T-helper 2 cell (primary cell): ENCODE measurements at regions not wholly inside any gene's neighbourhood (a gene's known extent, or its start where the extent isn't known, plus 50 kb on each side); places are given as distances from the start of the nearest gene placed in this dataset.

Source experiments
- DNase-seq, 5 experiments: peaks; one replicate each; pipeline versions ENCODE4 v3.0.0 to v3.0.0-alpha.2; 2012 to 2022

DNA sequence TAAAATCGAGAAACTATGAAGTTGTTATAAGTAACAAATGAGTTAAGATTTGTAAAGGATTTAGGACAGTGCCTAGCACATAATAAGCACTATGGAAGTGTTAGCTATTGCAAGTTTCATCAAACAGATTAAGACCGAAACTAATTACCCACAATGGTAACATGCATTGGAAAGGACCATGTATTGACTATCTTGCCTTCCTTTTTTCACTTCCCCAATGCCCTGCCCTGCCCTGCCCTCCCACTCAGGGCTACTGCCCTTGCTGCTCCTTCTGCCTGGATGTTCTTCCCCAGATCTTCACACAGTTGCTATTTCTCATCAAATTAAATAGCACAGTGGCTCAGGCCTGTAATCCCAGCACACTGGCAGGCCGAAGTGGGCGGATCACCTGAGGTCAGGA lies 202.1 kb upstream of the PSMD7 start:
- DNase-seq = no peak

DNA sequence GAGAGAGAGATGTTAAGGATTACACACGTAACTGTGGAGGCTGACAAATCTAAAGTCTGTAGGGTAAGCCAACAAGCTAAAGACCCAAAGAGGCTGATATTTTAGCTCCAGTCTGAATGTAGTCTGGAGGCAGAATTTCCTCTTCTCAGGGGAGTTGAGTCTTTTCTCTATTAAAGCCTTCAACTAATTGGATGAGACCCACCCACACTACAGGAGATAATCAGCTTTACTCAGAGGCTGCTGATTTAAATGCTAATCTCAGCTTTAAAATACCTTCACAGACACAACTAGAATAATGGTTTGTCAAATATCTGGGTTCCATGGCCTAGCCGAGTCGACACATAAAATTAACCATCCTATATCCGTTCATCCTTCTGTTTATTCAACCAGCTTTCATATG lies 204.3 kb upstream of the PSMD7 start:
- no peak for DNase-seq

DNA sequence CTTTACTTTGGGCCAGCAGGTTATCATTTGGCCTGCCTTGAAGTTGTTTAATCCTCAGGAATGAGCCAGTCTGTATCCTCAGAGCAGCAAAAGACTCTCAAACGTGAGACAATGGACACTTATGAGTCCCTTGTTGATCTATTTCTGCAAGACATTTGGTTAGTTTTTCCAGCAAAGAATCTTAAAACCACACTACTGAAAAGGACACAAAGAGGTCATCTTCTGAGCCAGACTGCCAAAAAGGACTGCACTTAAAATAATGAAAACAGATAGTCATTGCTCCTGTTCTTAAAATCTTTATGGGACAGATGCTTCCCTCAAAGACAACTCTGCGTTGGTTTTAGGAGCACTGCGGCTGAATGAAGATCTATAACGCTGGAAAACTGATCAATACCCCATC lies 205.7 kb upstream of the PSMD7 start:
- DNase-seq = no peak

GRCh38 chr16:74083541-74083940 lies 213.1 kb upstream of the PSMD7 start:
- no peak for DNase-seq

GRCh38 chr16:74080311-74080710 lies 216.3 kb upstream of the PSMD7 start:
- DNase-seq = no peak

DNA sequence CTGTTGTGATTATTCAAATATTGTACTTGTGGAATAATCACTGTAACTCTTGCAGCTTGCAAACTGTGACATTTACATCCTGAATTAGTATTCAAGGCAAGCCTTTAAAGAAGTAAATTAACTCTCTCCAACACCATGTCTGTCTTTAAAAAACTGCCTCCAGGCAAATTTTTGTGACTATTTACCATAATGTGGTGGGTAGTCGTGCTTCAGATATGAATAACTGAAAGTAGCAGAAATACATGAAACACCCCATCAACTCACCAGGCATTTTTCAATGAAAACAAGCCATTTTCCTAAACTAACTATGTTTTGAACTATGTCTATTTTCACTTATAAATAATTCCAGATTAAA lies 217.4 kb upstream of the PSMD7 start:
- DNase-seq = no peak

DNA sequence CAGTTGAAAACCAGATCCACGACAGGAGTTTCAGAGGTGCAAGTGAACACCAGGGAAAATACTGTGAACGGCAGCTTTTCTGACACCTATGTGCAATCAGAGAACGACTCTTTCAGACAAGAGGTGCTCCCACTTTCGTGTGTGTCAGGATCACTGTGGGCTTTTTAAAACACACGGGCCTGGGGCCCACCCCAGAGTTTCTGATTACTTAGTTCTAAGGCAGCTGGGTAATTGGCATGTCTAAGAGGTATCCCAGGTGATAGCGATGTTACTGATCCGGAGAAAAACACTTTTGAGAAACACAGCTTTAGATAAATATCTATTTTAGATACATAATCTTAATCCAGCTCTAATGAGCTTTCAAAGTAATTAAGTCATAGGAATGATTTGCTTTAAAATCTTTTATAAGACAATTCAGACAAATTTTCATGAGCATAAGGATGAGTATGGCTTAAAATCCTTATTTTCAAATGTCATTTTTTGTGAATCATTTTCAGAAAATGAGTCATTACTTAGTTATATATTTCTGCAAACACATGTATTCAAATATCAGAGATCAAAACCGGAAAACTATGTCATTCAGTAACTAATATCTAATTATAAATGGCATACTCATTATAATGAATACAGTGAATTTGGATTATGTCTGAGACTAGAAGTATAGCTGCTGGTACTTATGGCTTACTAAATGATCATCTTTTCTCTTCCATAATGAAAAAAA lies 217.9 kb upstream of the PSMD7 start:
- DNase-seq = no peak

DNA sequence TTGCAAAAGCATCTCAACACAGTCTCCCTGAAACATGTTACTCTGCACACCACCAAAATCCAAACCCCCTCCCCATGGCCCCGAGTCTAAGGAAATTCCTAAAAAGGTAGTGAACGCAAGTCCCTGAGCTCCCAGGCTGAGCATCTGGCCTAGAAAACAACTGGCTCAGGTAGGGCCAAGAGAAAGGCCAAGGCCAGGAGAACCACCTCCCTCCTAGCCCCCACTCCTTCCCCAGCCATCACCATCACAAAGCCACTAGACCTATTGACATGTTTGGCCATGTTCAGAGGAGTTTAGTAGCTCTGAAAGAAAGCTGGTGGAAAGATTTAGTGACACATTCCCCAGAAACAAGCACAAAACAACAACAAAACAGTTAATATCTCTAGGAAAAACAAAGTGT lies 220.0 kb upstream of the PSMD7 start:
- DNase-seq = no peak

GRCh38 chr16:74075393-74075792 lies 221.2 kb upstream of the PSMD7 start:
- no peak for DNase-seq

GRCh38 chr16:74073456-74073855 lies 223.2 kb upstream of the PSMD7 start:
- DNase-seq = no peak

- DNase-seq = no peak
Measured at GRCh38 chr16:74071996-74072535, 224.5 kb upstream of the PSMD7 start.

- DNase-seq = no peak
Measured at GRCh38 chr16:74070237-74070636, 226.4 kb upstream of the PSMD7 start.

- DNase-seq = no peak
Measured at GRCh38 chr16:74064120-74064735, 232.4 kb upstream of the PSMD7 start.

DNA sequence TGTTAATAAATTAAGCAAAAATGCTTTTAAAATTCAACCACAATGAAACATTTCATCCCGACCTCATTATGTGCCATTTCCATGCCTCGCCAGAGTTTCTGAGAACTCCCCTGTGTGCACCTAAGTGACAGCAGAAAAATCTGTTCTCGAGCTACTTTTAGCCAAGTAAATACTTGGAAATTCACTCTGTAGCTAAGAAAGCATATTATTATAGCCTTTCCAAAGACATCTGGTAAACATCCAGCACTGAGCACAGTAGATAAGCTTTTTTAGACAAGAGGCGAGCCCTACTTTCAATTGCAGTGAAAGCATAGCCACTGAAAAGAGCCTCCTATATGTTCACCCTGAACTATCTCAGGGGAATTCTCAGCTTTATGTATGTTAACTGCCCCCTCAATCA lies 242.8 kb upstream of the PSMD7 start:
- no peak for DNase-seq

DNA sequence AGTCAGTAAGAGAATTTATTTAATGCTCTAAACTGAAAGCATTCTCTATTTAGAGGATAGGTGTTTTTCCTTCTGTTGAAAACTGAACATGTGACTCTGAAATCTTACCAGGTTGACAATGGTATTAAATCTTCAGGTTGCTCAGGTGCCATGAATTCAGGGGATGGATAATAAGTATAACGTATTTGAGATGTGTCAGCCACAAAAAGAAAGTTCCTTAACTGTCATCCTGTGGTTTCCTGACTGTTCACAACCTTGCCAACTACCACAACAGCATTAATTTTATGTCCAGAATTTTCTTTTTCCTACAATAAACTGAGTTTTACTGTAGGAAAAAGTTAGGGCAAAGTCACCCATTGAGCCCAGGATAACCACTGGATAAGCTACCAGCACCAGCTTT lies 243.3 kb upstream of the PSMD7 start:
- peak in 1 of 5 experiments; percentile 22 for DNase-seq

DNA sequence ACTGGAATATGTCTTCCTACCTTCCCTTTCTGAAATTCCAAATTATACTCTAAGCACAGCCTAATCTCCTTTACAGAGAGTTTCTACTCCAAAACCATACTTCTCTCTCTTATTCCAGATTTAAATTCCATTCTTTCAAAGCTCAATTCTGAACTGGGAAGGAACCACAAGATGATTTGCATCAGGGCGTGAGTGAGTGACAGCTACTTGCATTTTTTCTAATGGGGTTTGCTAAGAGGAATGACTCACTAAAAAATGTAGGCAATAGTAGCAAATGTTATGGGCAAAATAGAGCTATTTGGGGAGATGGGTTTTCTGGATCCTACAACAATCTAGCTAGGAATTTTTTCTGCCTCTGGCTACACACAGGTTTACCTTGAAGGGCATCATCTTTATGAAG lies 244.6 kb upstream of the PSMD7 start:
- DNase-seq = no peak

DNA sequence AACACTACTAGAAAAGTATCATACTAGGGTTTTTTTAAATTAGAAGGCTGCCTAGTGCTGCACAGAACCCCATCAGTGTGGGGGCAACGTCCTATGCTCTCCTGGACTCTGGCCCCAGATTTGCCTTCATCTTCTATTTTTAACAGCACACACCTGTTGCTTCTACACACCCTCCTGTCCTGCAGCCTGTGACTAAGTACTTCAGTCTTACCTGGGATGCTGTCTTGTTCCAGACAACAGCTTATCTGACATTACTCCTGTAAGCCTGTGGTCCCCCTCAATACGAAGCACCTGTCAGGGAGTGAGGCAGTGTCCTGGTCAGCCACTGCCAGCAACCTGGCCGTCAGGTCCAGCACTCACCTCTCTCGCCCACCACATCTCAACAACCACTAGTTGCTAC lies 247.6 kb upstream of the PSMD7 start:
- no peak for DNase-seq

- no peak for DNase-seq
Measured at GRCh38 chr16:74046524-74046923, 250.1 kb upstream of the PSMD7 start.

DNA sequence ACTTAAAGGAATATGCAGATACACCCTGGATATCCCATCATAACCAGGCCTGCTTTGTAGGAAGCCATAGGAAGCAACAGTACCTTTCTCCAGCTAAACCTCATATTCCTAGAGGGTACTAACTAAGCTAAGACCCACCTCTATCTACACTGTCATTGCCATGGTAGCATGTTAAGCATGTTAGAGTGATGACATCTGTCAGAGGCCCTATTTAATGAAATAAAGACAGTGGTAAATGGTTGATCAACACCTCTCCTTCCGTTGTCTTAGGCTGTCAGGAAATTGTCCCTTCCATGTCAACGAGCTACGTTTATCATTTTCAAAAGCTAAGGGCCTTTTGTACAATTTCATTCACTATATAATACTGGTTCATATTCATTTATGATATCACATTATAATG lies 251.1 kb upstream of the PSMD7 start:
- no peak for DNase-seq

- DNase-seq = no peak
Measured at GRCh38 chr16:74035816-74036215, 260.8 kb upstream of the PSMD7 start.

DNA sequence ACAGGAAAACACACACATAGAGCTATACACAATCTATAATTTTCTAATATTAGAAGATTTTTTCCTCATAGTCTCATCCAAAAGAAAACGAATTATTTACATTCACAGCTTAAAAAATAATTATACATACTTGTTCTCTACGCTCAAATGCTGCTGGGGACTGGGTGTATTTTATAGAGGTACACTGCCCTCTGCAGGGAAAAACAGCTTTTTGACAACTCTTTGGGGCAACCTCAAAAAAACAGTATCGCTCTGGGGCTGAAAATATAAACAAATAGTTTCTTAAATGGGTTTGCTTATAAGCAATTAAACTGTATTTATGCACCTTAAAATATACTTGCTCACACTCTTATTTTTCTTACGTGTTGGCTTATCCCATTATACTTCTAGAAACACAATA lies 261.8 kb upstream of the PSMD7 start:
- no peak for DNase-seq

DNA sequence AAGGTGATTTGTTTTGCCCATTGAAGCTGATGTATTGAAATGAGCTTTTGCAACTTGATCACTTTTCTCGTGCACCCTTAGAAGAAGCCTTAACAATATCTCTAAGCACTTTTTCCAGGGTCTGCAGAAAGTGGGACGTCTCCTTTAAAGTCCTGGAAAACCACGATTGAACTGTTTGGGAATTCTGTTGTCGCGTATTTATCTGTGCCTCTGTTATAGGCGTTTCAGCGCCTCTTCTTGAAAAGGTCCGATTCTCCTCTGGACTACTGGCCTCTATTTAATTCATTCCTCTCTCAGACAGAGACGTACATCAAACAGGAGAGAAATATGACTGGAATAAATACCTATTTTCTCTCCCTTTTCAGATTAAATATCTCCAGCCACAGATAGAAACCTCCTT lies 262.4 kb upstream of the PSMD7 start:
- no peak for DNase-seq

DNA sequence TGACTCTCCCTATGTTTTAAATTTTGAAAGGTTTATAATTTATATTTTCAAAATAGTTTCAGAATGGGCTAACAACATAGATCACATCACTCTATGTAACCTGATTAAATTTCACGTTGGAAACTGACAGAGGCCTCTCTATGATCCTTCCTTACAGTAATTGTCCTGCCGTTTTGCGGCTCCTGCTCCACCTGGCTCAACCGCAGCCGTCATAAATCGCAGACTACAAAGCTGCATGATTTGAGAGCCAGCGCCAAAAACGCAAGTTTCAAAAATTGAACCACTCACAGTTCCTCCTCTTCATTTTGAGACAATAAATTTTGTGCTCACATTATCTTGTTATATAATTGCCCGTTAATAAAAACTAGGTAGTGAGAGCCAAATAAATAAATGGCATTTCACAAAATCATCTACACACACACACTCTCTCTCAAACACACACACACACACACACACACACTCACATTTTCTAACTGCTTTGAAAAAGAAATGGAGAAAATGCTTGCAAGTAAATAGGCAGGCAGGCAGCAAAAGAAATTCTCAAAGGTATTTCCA lies 263.1 kb upstream of the PSMD7 start:
- no peak for DNase-seq

GRCh38 chr16:74031551-74031950 lies 265.1 kb upstream of the PSMD7 start:
- DNase-seq = no peak
